GM23248 (cell line): ENCODE measurements at regions not wholly inside any gene's neighbourhood (a gene's known extent, or its start where the extent isn't known, plus 50 kb on each side); places are given as distances from the start of the nearest gene placed in this dataset.

ENCODE experiments used
- DNase-seq: peaks from one replicate; pipeline ENCODE4 v3.0.0-alpha.2; 2015
- H2AFZ ChIP-seq: fragments of 200-600 bp; sonication (generic); 2 replicates; pipeline ENCODE4 v1.6.1; 2016; ENCODE audit warnings: antibody characterized with exemption
- H3F3A ChIP-seq: fragments of 200-600 bp; sonication (generic); 2 replicates; pipeline ENCODE4 v1.6.1; 2016; ENCODE audit warnings: mild to moderate bottlenecking, antibody characterized with exemption, mixed run types; ENCODE audit not compliant: insufficient read depth
- H3K27ac ChIP-seq: fragments of 200-600 bp; sonication (generic); 2 replicates; pipeline ENCODE4 v1.5.1; 2016; ENCODE audit warnings: mild to moderate bottlenecking
- H3K27me3 ChIP-seq: fragments of 200-600 bp; sonication (generic); replicated peaks from 2 replicates; pipeline ENCODE4 v1.6.1; 2016; ENCODE audit warnings: mild to moderate bottlenecking; ENCODE audit not compliant: insufficient read depth
- H3K36me3 ChIP-seq: fragments of 200-600 bp; sonication (generic); 2 replicates; pipeline ENCODE4 v1.6.1; 2016; ENCODE audit warnings: low read depth, mild to moderate bottlenecking
- H3K4me1 ChIP-seq: fragments of 200-600 bp; sonication (generic); 2 replicates; pipeline ENCODE4 v1.6.1; 2016; ENCODE audit warnings: mild to moderate bottlenecking; ENCODE audit not compliant: insufficient read depth
- H3K4me2 ChIP-seq: fragments of 200-600 bp; sonication (generic); one replicate; pipeline ENCODE4 v1.6.1; 2016; ENCODE audit warnings: mild to moderate bottlenecking; ENCODE audit not compliant: unreplicated experiment
- H3K4me3 ChIP-seq: fragments of 200-600 bp; sonication (generic); 2 replicates; pipeline ENCODE4 v1.5.1; 2016; ENCODE audit warnings: mild to moderate bottlenecking
- H3K79me2 ChIP-seq: fragments of 200-600 bp; sonication (generic); 2 replicates; pipeline ENCODE4 v1.6.1; 2016; ENCODE audit warnings: mild to moderate bottlenecking; ENCODE audit not compliant: insufficient read depth
- H3K9ac ChIP-seq: fragments of 200-600 bp; sonication (generic); 2 replicates; pipeline ENCODE4 v1.6.1; 2016; ENCODE audit warnings: mild to moderate bottlenecking
- H3K9me2 ChIP-seq: fragments of 200-600 bp; sonication (generic); 2 replicates; pipeline ENCODE4 v1.6.1; 2016; ENCODE audit warnings: mixed run types, mild to moderate bottlenecking, moderate library complexity; ENCODE audit not compliant: insufficient read depth
- H3K9me3 ChIP-seq: fragments of 200-600 bp; sonication (generic); one replicate; pipeline ENCODE4 v1.6.1; 2017; ENCODE audit warnings: low read depth
- H4K20me1 ChIP-seq: fragments of 200-600 bp; sonication (generic); 2 replicates; pipeline ENCODE4 v1.6.0; 2016; ENCODE audit not compliant: insufficient read depth
- EZH2 ChIP-seq: fragments of 200-600 bp; sonication (generic); IDR thresholded peaks from 2 replicates; pipeline ENCODE4 v1.6.1; 2018; ENCODE audit warnings: antibody characterized with exemption, mild to moderate bottlenecking; ENCODE audit not compliant: insufficient read depth, poor library complexity, severe bottlenecking
- EZH2phosphoT487 ChIP-seq: fragments of 200-600 bp; sonication (generic); IDR thresholded peaks from 2 replicates; pipeline ENCODE4 v1.6.1; 2018; ENCODE audit warnings: antibody characterized with exemption, moderate library complexity, mild to moderate bottlenecking, low read depth; ENCODE audit not compliant: insufficient read depth
- WGBS, 2 experiments: methylation state at CpG; one replicate each; pipeline ENCODE4 v1.1.6; 2015 to 2017; ENCODE audit warnings: low lambda C conversion rate in 2 of 2, low coverage in 1 of 2; ENCODE audit errors: missing lambda C conversion rate in 2 of 2; 5-methylcytosine and 5-hydroxymethylcytosine counted together
- in situ Hi-C: fragments of 300-500 bp; cut with MboI; formaldehyde crosslinking; loops from 2 replicates; pipeline ENCODE4 v1.15.0; 2020

- in situ Hi-C loops, result no loop called here
- H3K27me3 ChIP-seq, result no peaks in the 10 kb centered on the region
- peak overlapping the region; percentile 7 for H3K4me2 ChIP-seq
- H4K20me1 ChIP-seq, result no peaks in the 10 kb centered on the region
- peak; percentile 49 for DNase-seq
- H2AFZ ChIP-seq, result no peak overlapping the region
- no peaks in the 10 kb centered on the region for H3K9me3 ChIP-seq
- H3K9me2 ChIP-seq, result no peaks in the 10 kb centered on the region
- no peak overlapping the region for H3K27ac ChIP-seq
- H3K4me3 ChIP-seq, result no peak overlapping the region
- no peak for TF ChIP-seq EZH2
- H3K9ac ChIP-seq, result no peak overlapping the region
- no peaks in the 10 kb centered on the region for H3K36me3 ChIP-seq
- WGBS, 2 experiments, result 63% methylated on average over 5 of the region's 5 CpGs
- no peaks in the 10 kb centered on the region for H3F3A ChIP-seq
- H3K79me2 ChIP-seq, result no peaks in the 10 kb centered on the region
- H3K4me1 ChIP-seq, result peaks cover 10% of the 10 kb centered on the region; the same call in 1 of the 2 replicates
Measured at GRCh38 chr10:78405231-78405630, 371.6 kb downstream of the RPS24 start.

- H4K20me1 ChIP-seq, result no peaks in the 10 kb centered on the region
- H3K4me1 ChIP-seq, result peaks cover 10% of the 10 kb centered on the region; the same call in 1 of the 2 replicates
- no peaks in the 10 kb centered on the region for H3F3A ChIP-seq
- H3K36me3 ChIP-seq, result no peaks in the 10 kb centered on the region
- no peak overlapping the region for H3K4me3 ChIP-seq
- in situ Hi-C loops, result no loop called here
- no peak for TF ChIP-seq EZH2
- no peak for TF ChIP-seq EZH2phosphoT487
- no peak overlapping the region for H2AFZ ChIP-seq
- DNase-seq, result peak; percentile 23
- 13 to 22% methylated on average over 6 of the region's 6 CpGs for WGBS, 2 experiments
- peak overlapping the region; percentile 7 for H3K4me2 ChIP-seq
- H3K27ac ChIP-seq, result no peak overlapping the region
- no peaks in the 10 kb centered on the region for H3K9me2 ChIP-seq
- H3K27me3 ChIP-seq, result no peaks in the 10 kb centered on the region
- H3K79me2 ChIP-seq, result no peaks in the 10 kb centered on the region
- no peak overlapping the region for H3K9ac ChIP-seq
- no peaks in the 10 kb centered on the region for H3K9me3 ChIP-seq
Measured at GRCh38 chr10:78405736-78406135, 372.1 kb downstream of the RPS24 start.

GRCh38 chr10:78406648-78407008, 373.0 kb downstream of the RPS24 start:
- H3K27ac ChIP-seq, result no peak overlapping the region
- H3K36me3 ChIP-seq, result no peaks in the 10 kb centered on the region
- no peak overlapping the region for H3K4me3 ChIP-seq
- no peaks in the 10 kb centered on the region for H3K79me2 ChIP-seq
- no peak overlapping the region for H3K4me2 ChIP-seq
- peaks cover 10% of the 10 kb centered on the region; the same call in 1 of the 2 replicates for H3K4me1 ChIP-seq
- H2AFZ ChIP-seq, result no peak overlapping the region
- TF ChIP-seq EZH2phosphoT487 (no peak), EZH2 (no peak)
- H3K9me3 ChIP-seq, result no peaks in the 10 kb centered on the region
- no peaks in the 10 kb centered on the region for H3K9me2 ChIP-seq
- in situ Hi-C loops, result no loop called here
- no peak for DNase-seq
- no peaks in the 10 kb centered on the region for H3K27me3 ChIP-seq
- no peaks in the 10 kb centered on the region for H4K20me1 ChIP-seq
- no peak overlapping the region for H3K9ac ChIP-seq
- 85 to 86% methylated on average over 8 to 10 of the region's 10 CpGs for WGBS, 2 experiments
- no peaks in the 10 kb centered on the region for H3F3A ChIP-seq

GRCh38 chr10:78407009-78407711, 373.5 kb downstream of the RPS24 start:
- in situ Hi-C loops, result no loop called here
- no peak for DNase-seq
- no peak overlapping the region for H3K4me3 ChIP-seq
- H3K9me2 ChIP-seq, result no peaks in the 10 kb centered on the region
- no peaks in the 10 kb centered on the region for H3K27me3 ChIP-seq
- WGBS, 2 experiments, result 91 to 94% methylated on average over 18 to 20 of the region's 20 CpGs
- no peaks in the 10 kb centered on the region for H3K36me3 ChIP-seq
- no peaks in the 10 kb centered on the region for H4K20me1 ChIP-seq
- H3K4me2 ChIP-seq, result no peak overlapping the region
- H3K9me3 ChIP-seq, result no peaks in the 10 kb centered on the region
- H3K79me2 ChIP-seq, result no peaks in the 10 kb centered on the region
- peaks cover 10% of the 10 kb centered on the region; the same call in 1 of the 2 replicates for H3K4me1 ChIP-seq
- H3K9ac ChIP-seq, result no peak overlapping the region
- no peaks in the 10 kb centered on the region for H3F3A ChIP-seq
- H3K27ac ChIP-seq, result no peak overlapping the region
- no peak for TF ChIP-seq EZH2
- no peak for TF ChIP-seq EZH2phosphoT487
- no peak overlapping the region for H2AFZ ChIP-seq

GRCh38 chr10:78407966-78408365, 374.3 kb downstream of the RPS24 start:
- Histone ChIP-seq H3F3A (no peaks in the 10 kb centered on the region), H3K9me3 (no peaks in the 10 kb centered on the region), H3K9me2 (no peaks in the 10 kb centered on the region), H3K4me3 (no peak overlapping the region), H3K4me2 (no peak overlapping the region), H3K9ac (no peak overlapping the region), H3K79me2 (no peaks in the 10 kb centered on the region), H3K4me1 (peaks cover 10% of the 10 kb centered on the region; the same call in 1 of the 2 replicates), H4K20me1 (no peaks in the 10 kb centered on the region), H3K27ac (no peak overlapping the region), H3K36me3 (no peaks in the 10 kb centered on the region), H3K27me3 (no peaks in the 10 kb centered on the region), H2AFZ (no peak overlapping the region)
- in situ Hi-C loops, result no loop called here
- WGBS, 2 experiments, result 94 to 96% methylated on average over 10 of the region's 10 CpGs
- no peak for DNase-seq
- TF ChIP-seq EZH2 (no peak), EZH2phosphoT487 (no peak)
